Ovary (tissue), 7 donors: ENCODE measurements at regions not wholly inside any gene's neighbourhood (a gene's known extent, or its start where the extent isn't known, plus 50 kb on each side); places are given as distances from the start of the nearest gene placed in this dataset.

Experiments used
- DNase-seq, 5 donors: peaks; one replicate each; pipeline ENCODE4 v3.0.0-alpha.2; 2019 to 2020
- H3K27ac ChIP-seq, 2 donors: fragments of 200-600 bp; one replicate each; pipeline versions ENCODE4 v1.5.1 to v1.8.0; 2019 to 2022
- H3K27me3 ChIP-seq: fragments of 200-600 bp; one replicate; pipeline ENCODE4 v1.8.0; 2022
- H3K36me3 ChIP-seq: fragments of 200-600 bp; sonication (generic); one replicate; pipeline ENCODE4 v1.5.1; 2019
- H3K4me1 ChIP-seq: one replicate; pipeline ENCODE4 v1.8.1; 2013; ENCODE audit warnings: mild to moderate bottlenecking, moderate library complexity; ENCODE audit not compliant: insufficient read depth
- H3K4me3 ChIP-seq: fragments of 200-600 bp; sonication (generic); one replicate; pipeline ENCODE4 v1.5.1; 2017
- H3K9me3 ChIP-seq, 2 donors: fragments of 200-600 bp in 1 of 2; sonication (generic) in 1 of 2; one replicate each; pipeline versions ENCODE4 v1.5.1 to v1.8.1; 2013 to 2019; ENCODE audit warnings: mild to moderate bottlenecking in 1 of 2, moderate library complexity in 1 of 2
- EP300 ChIP-seq: sonication (generic); formaldehyde crosslinking; IDR thresholded peaks from one replicate; pipeline ENCODE4 v1.6.1; 2017; ENCODE audit warnings: antibody characterized with exemption
- POLR2A ChIP-seq: fragments of 450-650 bp; IDR thresholded peaks from one replicate; pipeline ENCODE4 v1.6.1; 2017; ENCODE audit warnings: antibody characterized with exemption, mild to moderate bottlenecking, moderate library complexity
- WGBS, 3 donors: extraction: QIAGEN DNeasy Blood & Tissue Kit in 1 of 3; methylation state at CpG; one replicate each; pipeline versions ENCODE4 v1.1.5 to v1.1.7; 2013 to 2017; 5-methylcytosine and 5-hydroxymethylcytosine counted together
- intact Hi-C, 4 donors: fragments of 100-400 bp; cut with DNase I; formaldehyde crosslinking; loops; one replicate each; pipeline versions ENCODE4 v1.11.0 to v1.15.1; 2022 to 2023
- TF ChIP-seq, protein P1 (sequence below), 3 donors: fragments of 450-650 bp in 2 of 3; fragments of 200-600 bp in 1 of 3; IDR thresholded peaks; one replicate each; pipeline versions ENCODE4 v1.5.1 to v1.8.0; 2016 to 2022; ENCODE audit warnings: antibody characterized with exemption in 3 of 3, mild to moderate bottlenecking in 1 of 3
- donor health status: DM: no; HTN: no; CAD: no; lungs with moderate emphysema.
- donor health status: DM: no; HTN: no; CAD: no.
- donor health status: Bipolar disorder and iron deficiency.
- donor health status: DM: no; HTN: no; CAD: no.
- donor health status: DM: yes; HTN: yes; CAD: no.

DNA sequence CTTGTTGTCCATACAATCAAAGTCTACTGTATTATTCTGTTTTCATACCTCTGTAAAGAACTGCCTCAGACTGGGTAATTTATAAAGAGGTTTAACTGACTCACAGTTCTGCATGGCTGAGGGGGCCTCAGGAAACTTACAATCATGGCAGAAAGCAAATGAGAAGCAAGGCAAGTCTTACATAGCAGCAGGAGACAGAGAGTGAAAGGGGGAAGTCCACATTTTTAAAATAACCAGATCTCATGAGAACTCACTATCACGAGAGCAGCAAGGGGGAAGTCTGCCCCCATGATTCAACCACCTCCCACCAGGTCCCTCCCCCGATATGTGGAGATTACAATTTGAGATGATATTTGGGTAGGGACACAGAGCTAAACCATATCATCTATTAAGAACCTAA lies 724.6 kb upstream of the CBLB start:
- Histone ChIP-seq H3K27me3 (no peaks in the 10 kb centered on the region), H3K27ac (no peak overlapping the region), H3K9me3 (no peaks in the 10 kb centered on the region), H3K4me3 (no peak overlapping the region), H3K4me1 (no peaks in the 10 kb centered on the region), H3K36me3 (no peaks in the 10 kb centered on the region)
- TF ChIP-seq EP300 (no peak), POLR2A (no peak)
- DNase-seq: no peak
- intact Hi-C loops: no loop called here
- 93 to 98% (median 95%) methylated on average over 2 of the region's 2 CpGs for WGBS, 3 donors

DNA sequence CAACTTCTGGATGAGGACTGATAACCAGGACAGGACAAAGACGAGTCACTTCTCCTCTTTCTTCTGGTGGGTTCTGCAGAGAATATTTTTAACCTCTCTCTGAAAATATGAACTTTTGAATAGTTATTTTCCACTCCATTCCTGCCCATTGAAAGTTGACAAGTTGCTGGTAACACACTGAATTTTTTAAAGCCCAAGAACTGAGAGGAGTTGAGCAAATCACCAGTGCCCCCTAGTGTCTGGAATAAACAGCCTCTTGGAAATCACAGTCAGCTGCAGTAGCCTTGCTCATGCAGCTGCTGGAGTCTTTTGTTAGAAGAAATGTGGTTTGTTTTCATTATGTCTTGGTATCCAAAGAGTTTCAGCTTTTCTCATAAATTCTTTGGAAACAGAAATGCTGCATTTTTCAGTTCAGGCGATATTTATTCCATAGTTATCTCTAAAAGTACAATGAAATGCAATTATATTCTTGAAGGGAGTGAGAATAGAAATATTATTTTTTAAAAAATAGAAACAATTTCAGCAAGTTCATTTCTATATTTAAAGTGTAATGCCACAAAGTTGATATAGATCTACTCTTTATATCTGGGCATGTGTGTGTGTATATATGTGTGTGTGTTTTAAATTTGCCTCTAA lies 741.0 kb upstream of the CBLB start:
- no peak for TF ChIP-seq EP300
- TF ChIP-seq POLR2A: no peak
- TF ChIP-seq, protein P1, sequence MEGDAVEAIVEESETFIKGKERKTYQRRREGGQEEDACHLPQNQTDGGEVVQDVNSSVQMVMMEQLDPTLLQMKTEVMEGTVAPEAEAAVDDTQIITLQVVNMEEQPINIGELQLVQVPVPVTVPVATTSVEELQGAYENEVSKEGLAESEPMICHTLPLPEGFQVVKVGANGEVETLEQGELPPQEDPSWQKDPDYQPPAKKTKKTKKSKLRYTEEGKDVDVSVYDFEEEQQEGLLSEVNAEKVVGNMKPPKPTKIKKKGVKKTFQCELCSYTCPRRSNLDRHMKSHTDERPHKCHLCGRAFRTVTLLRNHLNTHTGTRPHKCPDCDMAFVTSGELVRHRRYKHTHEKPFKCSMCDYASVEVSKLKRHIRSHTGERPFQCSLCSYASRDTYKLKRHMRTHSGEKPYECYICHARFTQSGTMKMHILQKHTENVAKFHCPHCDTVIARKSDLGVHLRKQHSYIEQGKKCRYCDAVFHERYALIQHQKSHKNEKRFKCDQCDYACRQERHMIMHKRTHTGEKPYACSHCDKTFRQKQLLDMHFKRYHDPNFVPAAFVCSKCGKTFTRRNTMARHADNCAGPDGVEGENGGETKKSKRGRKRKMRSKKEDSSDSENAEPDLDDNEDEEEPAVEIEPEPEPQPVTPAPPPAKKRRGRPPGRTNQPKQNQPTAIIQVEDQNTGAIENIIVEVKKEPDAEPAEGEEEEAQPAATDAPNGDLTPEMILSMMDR (IDR thresholded peaks at IDR 0.05): peak; percentile 72 to 78 (median 73)
- peak; percentile 44 to 81 (median 63) for DNase-seq
- WGBS, 3 donors: 1 to 3% (median 2%) methylated on average over 2 of the region's 2 CpGs
- no peaks in the 10 kb centered on the region for H3K27me3 ChIP-seq
- no peaks in the 10 kb centered on the region for H3K9me3 ChIP-seq
- H3K36me3 ChIP-seq: no peaks in the 10 kb centered on the region
- intact Hi-C loops: loop anchor here in 2 of 4 donors (5.0 to 10.0 kb wide), 2 partner anchors 922 to 925 kb away; no protein-coding TSS in a partner anchor
- H3K4me1 ChIP-seq: peaks cover 2% of the 10 kb centered on the region
- H3K4me3 ChIP-seq: no peak overlapping the region
- peak overlapping the region in 1 of 2 donors; percentile 21 for H3K27ac ChIP-seq

DNA sequence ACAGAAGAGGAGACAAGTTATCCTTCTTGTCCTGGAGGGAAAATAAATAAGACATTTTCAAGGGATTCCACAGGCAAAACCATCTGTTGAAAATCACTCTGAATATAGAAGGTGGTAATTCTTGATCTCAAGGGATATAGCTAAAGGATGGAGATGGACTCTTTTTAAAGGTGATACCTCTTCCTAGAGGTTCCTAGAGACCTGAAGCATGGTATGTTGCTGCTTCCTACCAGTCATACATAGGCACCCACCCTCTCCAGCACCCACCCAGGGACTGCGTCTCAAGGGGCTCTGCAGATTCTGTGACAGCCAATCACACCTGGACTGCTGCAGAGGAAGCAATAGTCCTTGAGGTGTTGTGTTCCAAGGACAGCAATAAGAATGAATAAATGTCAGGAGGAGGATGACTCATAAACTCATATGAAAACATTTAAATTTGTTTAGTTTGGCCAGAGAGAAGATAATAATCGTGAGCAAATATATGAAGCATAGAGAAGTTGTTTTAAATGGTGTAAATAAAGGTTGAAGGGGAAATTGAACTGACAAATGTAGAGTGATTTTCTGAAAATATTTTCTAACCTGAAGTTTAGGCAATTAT lies 741.6 kb upstream of the CBLB start:
- intact Hi-C loops: no loop called here
- TF ChIP-seq POLR2A: no peak
- no peak for TF ChIP-seq EP300
- TF ChIP-seq, protein P1 (IDR thresholded peaks at IDR 0.05): no peak
- no peaks in the 10 kb centered on the region for H3K27me3 ChIP-seq
- H3K9me3 ChIP-seq: no peaks in the 10 kb centered on the region
- no peaks in the 10 kb centered on the region for H3K36me3 ChIP-seq
- peak overlapping the region in 1 of 2 donors; percentile 13 for H3K27ac ChIP-seq
- H3K4me1 ChIP-seq: peaks cover 2% of the 10 kb centered on the region
- DNase-seq: no peak
- WGBS, 3 donors: 43 to 50% (median 45%) methylated on average over 2 of the region's 2 CpGs
- no peak overlapping the region for H3K4me3 ChIP-seq

DNA sequence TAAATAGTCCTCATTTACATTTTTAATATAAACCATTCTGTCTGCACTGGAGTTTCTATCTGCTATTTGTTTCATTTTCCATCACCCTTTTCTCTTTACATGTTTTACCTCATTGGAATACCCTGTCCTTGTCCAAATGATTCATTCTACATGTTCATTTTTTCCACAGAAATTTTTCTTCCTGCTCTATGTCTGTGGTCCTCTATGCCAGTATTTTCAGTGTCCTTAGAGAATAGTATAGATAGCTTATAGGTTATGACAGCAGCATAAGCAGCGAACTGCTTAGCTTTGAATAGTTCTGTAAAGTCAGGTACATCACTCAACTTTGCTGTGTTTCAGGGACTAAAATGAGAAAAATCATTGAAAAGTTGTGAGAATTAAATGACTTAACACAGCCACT lies 742.3 kb upstream of the CBLB start:
- no peak overlapping the region for H3K4me3 ChIP-seq
- intact Hi-C loops: no loop called here

More for the DNA sequence above, 742.3 kb upstream of the CBLB start:
- no peaks in the 10 kb centered on the region for H3K27me3 ChIP-seq
- 96 to 98% (median 97%) methylated on average over 1 of the region's 1 CpG for WGBS, 3 donors
- no peak overlapping the region for H3K27ac ChIP-seq
- TF ChIP-seq POLR2A (no peak), EP300 (no peak)
- TF ChIP-seq, protein P1 (IDR thresholded peaks at IDR 0.05): no peak
- H3K36me3 ChIP-seq: no peaks in the 10 kb centered on the region
- DNase-seq: no peak
- H3K9me3 ChIP-seq: no peaks in the 10 kb centered on the region
- H3K4me1 ChIP-seq: peaks cover 2% of the 10 kb centered on the region
